NCI-H187 (cell line): ENCODE measurements at regions not wholly inside any gene's neighbourhood (a gene's known extent, or its start where the extent isn't known, plus 50 kb on each side); places are given as distances from the start of the nearest gene placed in this dataset.

ENCODE experiments used
- DNase-seq, 2 experiments: peaks; one replicate each; lab custom pipeline; 2025; lab: John Stamatoyannopoulos, UW

- no peak for DNase-seq
These were observed 201.8 kb upstream of the TPM1 start for GRCh38 chr15:62840526-62841268.

- no peak for DNase-seq
These were observed 201.3 kb upstream of the TPM1 start for GRCh38 chr15:62841269-62841628.

GRCh38 chr15:62841891-62842559 is 200.5 kb upstream of the TPM1 start:
- DNase-seq: no peak

- no peak for DNase-seq
These were observed 199.2 kb upstream of the TPM1 start for GRCh38 chr15:62843311-62843710.

- DNase-seq: no peak
These were observed 197.8 kb upstream of the TPM1 start for GRCh38 chr15:62844564-62845240.

- no peak for DNase-seq
These were observed 197.1 kb upstream of the TPM1 start for GRCh38 chr15:62845241-62846126.

- DNase-seq: no peak
These were observed 196.3 kb upstream of the TPM1 start for GRCh38 chr15:62846131-62846804.

GRCh38 chr15:62846805-62847495 is 195.6 kb upstream of the TPM1 start:
- DNase-seq: no peak

GRCh38 chr15:62847900-62848489 is 194.6 kb upstream of the TPM1 start:
- no peak for DNase-seq

GRCh38 chr15:62848632-62849050 is 193.9 kb upstream of the TPM1 start:
- no peak for DNase-seq

GRCh38 chr15:62849316-62850106 is 193.0 kb upstream of the TPM1 start:
- DNase-seq: no peak

GRCh38 chr15:62850318-62850717 is 192.2 kb upstream of the TPM1 start:
- DNase-seq: no peak

GRCh38 chr15:62850791-62851291 is 191.7 kb upstream of the TPM1 start:
- no peak for DNase-seq

- DNase-seq: no peak
These were observed 189.3 kb upstream of the TPM1 start for GRCh38 chr15:62853114-62853840.

GRCh38 chr15:62853841-62854225 is 188.7 kb upstream of the TPM1 start:
- no peak for DNase-seq

GRCh38 chr15:62854420-62855084 is 188.0 kb upstream of the TPM1 start:
- DNase-seq: no peak

GRCh38 chr15:62855085-62855476 is 187.5 kb upstream of the TPM1 start:
- DNase-seq: no peak
